Right lobe of liver (tissue), 6 donors: ENCODE measurements at regions not wholly inside any gene's neighbourhood (a gene's known extent, or its start where the extent isn't known, plus 50 kb on each side); places are given as distances from the start of the nearest gene placed in this dataset.
"Not testable (repeated sequence)": the region's sequence is repeated elsewhere in the genome, so short reads cannot be mapped to it uniquely, and the experiment has no call there.

Experiments used
- ATAC-seq, 4 donors: fragments of 200-7000 bp; cut with Tn5 transposase; one replicate each; pipeline ENCODE4 v1.9.1; 2020; ENCODE audit warnings: mild to moderate bottlenecking in 4 of 4, moderate library complexity in 4 of 4
- DNase-seq, 3 donors: peaks; one replicate each; pipeline ENCODE4 v3.0.0-alpha.2; 2020
- H3K27ac ChIP-seq, 3 donors: fragments of 200-600 bp; one replicate each; pipeline ENCODE4 v1.8.0; 2022
- H3K27me3 ChIP-seq, 2 donors: fragments of 200-600 bp; one replicate each; pipeline ENCODE4 v1.8.0; 2022
- H3K36me3 ChIP-seq, 4 donors: fragments of 200-600 bp; sonication (generic) in 1 of 4; one replicate each; pipeline versions ENCODE4 v1.5.1 to v1.8.0; 2017 to 2022; ENCODE audit warnings: control low read depth in 1 of 4
- H3K4me1 ChIP-seq, 4 donors: fragments of 200-600 bp; sonication (generic) in 1 of 4; one replicate each; pipeline versions ENCODE4 v1.5.1 to v1.8.0; 2017 to 2022; ENCODE audit warnings: control low read depth in 1 of 4
- H3K4me3 ChIP-seq, 3 donors: fragments of 200-600 bp; one replicate each; pipeline ENCODE4 v1.8.0; 2022
- H3K9me3 ChIP-seq, 4 donors: fragments of 200-600 bp; sonication (generic) in 1 of 4; one replicate each; pipeline versions ENCODE4 v1.5.1 to v1.8.0; 2017 to 2022; ENCODE audit warnings: control low read depth in 1 of 4
- POLR2A ChIP-seq: fragments of 450-650 bp; IDR thresholded peaks from one replicate; pipeline ENCODE4 v1.6.1; 2017; ENCODE audit warnings: antibody characterized with exemption, mild to moderate bottlenecking
- WGBS: methylation state at CpG from one replicate; pipeline ENCODE4 v1.1.6; 2018; ENCODE audit warnings: low coverage, low lambda C conversion rate; ENCODE audit not compliant: insufficient coverage; ENCODE audit errors: missing lambda C conversion rate; 5-methylcytosine and 5-hydroxymethylcytosine counted together
- intact Hi-C, 2 donors: fragments of 100-400 bp; cut with DNase I; formaldehyde crosslinking; loops; one replicate each; pipeline versions ENCODE4 v1.11.2 to v1.14.1; 2022
- TF ChIP-seq, protein P1 (sequence below), 4 donors: fragments of 200-600 bp in 3 of 4; fragments of 450-650 bp in 1 of 4; IDR thresholded peaks; one replicate each; pipeline versions ENCODE4 v1.5.1 to v1.8.0; 2016 to 2022; ENCODE audit warnings: antibody characterized with exemption in 4 of 4, mild to moderate bottlenecking in 2 of 4
- donor health status: DM: no; HTN: yes; CAD: no.
- donor health status: DM: no; HTN: no; CAD: no.
- donor health status: DM: no; HTN: no; CAD: no.
- donor health status: DM: no; HTN: yes; CAD: no.
- donor health status: DM: no; HTN: yes; CAD: no.

GRCh38 chr20:36082315-36082915 is 72.1 kb upstream of the EPB41L1 start:
- H3K4me3 ChIP-seq = no peak overlapping the region
- H3K27ac ChIP-seq = no peak overlapping the region
- no peaks in the 10 kb centered on the region for H3K4me1 ChIP-seq
- no peak for TF ChIP-seq POLR2A
- TF ChIP-seq, protein P1, sequence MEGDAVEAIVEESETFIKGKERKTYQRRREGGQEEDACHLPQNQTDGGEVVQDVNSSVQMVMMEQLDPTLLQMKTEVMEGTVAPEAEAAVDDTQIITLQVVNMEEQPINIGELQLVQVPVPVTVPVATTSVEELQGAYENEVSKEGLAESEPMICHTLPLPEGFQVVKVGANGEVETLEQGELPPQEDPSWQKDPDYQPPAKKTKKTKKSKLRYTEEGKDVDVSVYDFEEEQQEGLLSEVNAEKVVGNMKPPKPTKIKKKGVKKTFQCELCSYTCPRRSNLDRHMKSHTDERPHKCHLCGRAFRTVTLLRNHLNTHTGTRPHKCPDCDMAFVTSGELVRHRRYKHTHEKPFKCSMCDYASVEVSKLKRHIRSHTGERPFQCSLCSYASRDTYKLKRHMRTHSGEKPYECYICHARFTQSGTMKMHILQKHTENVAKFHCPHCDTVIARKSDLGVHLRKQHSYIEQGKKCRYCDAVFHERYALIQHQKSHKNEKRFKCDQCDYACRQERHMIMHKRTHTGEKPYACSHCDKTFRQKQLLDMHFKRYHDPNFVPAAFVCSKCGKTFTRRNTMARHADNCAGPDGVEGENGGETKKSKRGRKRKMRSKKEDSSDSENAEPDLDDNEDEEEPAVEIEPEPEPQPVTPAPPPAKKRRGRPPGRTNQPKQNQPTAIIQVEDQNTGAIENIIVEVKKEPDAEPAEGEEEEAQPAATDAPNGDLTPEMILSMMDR (IDR thresholded peaks at IDR 0.05) = no peak
- no peaks in the 10 kb centered on the region for H3K36me3 ChIP-seq
- intact Hi-C loops = no loop called here
- DNase-seq (no peak), ATAC-seq (no peak)
- no peaks in the 10 kb centered on the region for H3K9me3 ChIP-seq
- H3K27me3 ChIP-seq = no peaks in the 10 kb centered on the region
- WGBS = 70% methylated on average over 4 of the region's 7 CpGs

GRCh38 chr20:36083200-36083599 is 71.3 kb upstream of the EPB41L1 start:
- H3K27ac ChIP-seq, H3K36me3 ChIP-seq, ATAC-seq, H3K27me3 ChIP-seq, intact Hi-C loops, H3K9me3 ChIP-seq, H3K4me1 ChIP-seq, DNase-seq, H3K4me3 ChIP-seq: not testable (repeated sequence)
- 50% methylated on average over 4 of the region's 4 CpGs for WGBS

- 66% methylated on average over 3 of the region's 3 CpGs for WGBS
- intact Hi-C loops = no loop called here
- H3K4me1 ChIP-seq = no peaks in the 10 kb centered on the region
Observed at GRCh38 chr20:36084356-36084755, 70.2 kb upstream of the EPB41L1 start.

GRCh38 chr20:36084897-36085613 is 69.5 kb upstream of the EPB41L1 start:
- intact Hi-C loops = no loop called here
- Histone ChIP-seq H3K9me3 (no peaks in the 10 kb centered on the region), H3K4me1 (no peaks in the 10 kb centered on the region), H3K36me3 (no peaks in the 10 kb centered on the region), H3K27me3 (no peaks in the 10 kb centered on the region), H3K4me3 (no peak overlapping the region), H3K27ac (no peak overlapping the region)
- ATAC-seq (no peak), DNase-seq (no peak)
- WGBS = 71% methylated on average over 4 of the region's 4 CpGs
- TF ChIP-seq, protein P1 (IDR thresholded peaks at IDR 0.05) = no peak
- no peak for TF ChIP-seq POLR2A

More at GRCh38 chr20:36084356-36084755, 70.2 kb upstream of the EPB41L1 start:
- Histone ChIP-seq H3K27ac (no peak overlapping the region), H3K36me3 (no peaks in the 10 kb centered on the region), H3K27me3 (no peaks in the 10 kb centered on the region), H3K9me3 (no peaks in the 10 kb centered on the region), H3K4me3 (no peak overlapping the region)
- ATAC-seq (no peak), DNase-seq (no peak)
- TF ChIP-seq, protein P1 (IDR thresholded peaks at IDR 0.05) = no peak
- TF ChIP-seq POLR2A = no peak

- DNase-seq (no peak), ATAC-seq (peak in 3 of 4 donors; percentile 29 to 73 (median 33))
- no peaks in the 10 kb centered on the region for H3K4me1 ChIP-seq
- TF ChIP-seq, protein P1 (IDR thresholded peaks at IDR 0.05) = no peak
- TF ChIP-seq POLR2A = no peak
- H3K4me3 ChIP-seq = no peak overlapping the region
- H3K27me3 ChIP-seq = no peaks in the 10 kb centered on the region
- 68% methylated on average over 3 of the region's 3 CpGs for WGBS
- no peaks in the 10 kb centered on the region for H3K36me3 ChIP-seq
- no peak overlapping the region for H3K27ac ChIP-seq
- intact Hi-C loops = no loop called here
- no peaks in the 10 kb centered on the region for H3K9me3 ChIP-seq
Observed at GRCh38 chr20:36085686-36086267, 68.8 kb upstream of the EPB41L1 start.
